ENCODE measurements at regions not wholly inside any gene's neighbourhood (a gene's known extent, or its start where the extent isn't known, plus 50 kb on each side); places are given as distances from the start of the nearest gene placed in this dataset.

DNA sequence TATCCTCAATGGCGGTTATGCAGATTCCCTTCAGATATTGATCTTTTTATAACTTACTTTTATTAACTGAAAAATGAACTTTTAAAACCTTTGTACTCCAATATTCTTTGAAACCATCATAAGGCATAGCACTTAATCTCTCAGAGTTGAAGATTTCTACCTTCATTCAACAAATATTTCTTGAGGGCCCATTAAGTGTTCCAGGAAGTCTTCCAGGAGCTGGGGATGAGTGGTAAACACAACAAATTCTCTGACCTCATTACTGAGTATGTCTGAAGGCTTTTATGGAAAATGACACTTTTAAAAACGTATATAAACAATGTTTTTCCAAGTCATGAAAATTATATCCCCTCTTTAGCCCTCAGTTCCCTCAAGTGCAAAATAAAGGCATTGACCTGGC lies 575.3 kb upstream of the IL12A start:
- Histone ChIP-seq H3K4me1 (no peaks in the 10 kb centered on the region), H3K36me3 (ENCODE audit: control insufficient read depth, insufficient read depth, low read length) (no peaks in the 10 kb centered on the region), H3K4me3 (ENCODE audit: low read depth, low read length) (no peak overlapping the region), H3K27me3 (replicated peaks; ENCODE audit: control insufficient read depth, insufficient read depth, low read length) (no peaks in the 10 kb centered on the region), H3K9me3 (no peaks in the 10 kb centered on the region)
- BruUV-seq (replicated peaks): no TSS peak
- ChIA-PET CTCF (no interaction called here), POLR2A (no interaction called here)
- intact Hi-C loops (cut with micrococcal nuclease; ENCODE audit: unreplicated experiment): no loop called here
- no peaks in the 10 kb centered on the region for H3K36me3 Mint-ChIP-seq (ENCODE audit: insufficient read depth, unreplicated experiment)
- no peaks in the 10 kb centered on the region for H3K27me3 Mint-ChIP-seq (ENCODE audit: insufficient read depth, unreplicated experiment)
- H3K27ac Mint-ChIP-seq (ENCODE audit: unreplicated experiment): no peak overlapping the region
- no peak for TF ChIP-seq CTCF (IDR thresholded peaks at IDR 0.05; ENCODE audit: insufficient read depth in 1 of 2, low read depth in 1 of 2, low read length in 1 of 2, severe bottlenecking in 1 of 2, unreplicated experiment in 1 of 2)
- no peak overlapping the region for H3K4me3 Mint-ChIP-seq (ENCODE audit: unreplicated experiment)
- no peak for DNase-seq
- H3K9me3 Mint-ChIP-seq (ENCODE audit: unreplicated experiment): peaks cover 17% of the 10 kb centered on the region
- H3K4me1 Mint-ChIP-seq (ENCODE audit: low read depth, unreplicated experiment): no peaks in the 10 kb centered on the region

- Histone ChIP-seq H3K4me3 (ENCODE audit: low read depth, low read length) (no peak overlapping the region), H3K4me1 (no peaks in the 10 kb centered on the region), H3K27me3 (replicated peaks; ENCODE audit: control insufficient read depth, insufficient read depth, low read length) (no peaks in the 10 kb centered on the region), H3K36me3 (ENCODE audit: control insufficient read depth, insufficient read depth, low read length) (no peaks in the 10 kb centered on the region), H3K9me3 (no peaks in the 10 kb centered on the region)
- no TSS peak for BruUV-seq (replicated peaks)
- POLR2A ChIA-PET: no interaction called here
- TF ChIP-seq CTCF (IDR thresholded peaks at IDR 0.05; ENCODE audit: insufficient read depth in 1 of 2, low read depth in 1 of 2, low read length in 1 of 2, severe bottlenecking in 1 of 2, unreplicated experiment in 1 of 2): no peak
- H3K36me3 Mint-ChIP-seq (ENCODE audit: insufficient read depth, unreplicated experiment): no peaks in the 10 kb centered on the region
- intact Hi-C loops (cut with micrococcal nuclease; ENCODE audit: unreplicated experiment): no loop called here
- no peaks in the 10 kb centered on the region for H3K4me1 Mint-ChIP-seq (ENCODE audit: low read depth, unreplicated experiment)
- no peak overlapping the region for H3K27ac Mint-ChIP-seq (ENCODE audit: unreplicated experiment)
- no peak for DNase-seq
- CTCF ChIA-PET: no interaction called here
- H3K9me3 Mint-ChIP-seq (ENCODE audit: unreplicated experiment): peaks cover 9% of the 10 kb centered on the region
- H3K4me3 Mint-ChIP-seq (ENCODE audit: unreplicated experiment): no peak overlapping the region
- H3K27me3 Mint-ChIP-seq (ENCODE audit: insufficient read depth, unreplicated experiment): no peaks in the 10 kb centered on the region
These were observed 571.8 kb upstream of the IL12A start for GRCh38 chr3:159416856-159417255.

DNA sequence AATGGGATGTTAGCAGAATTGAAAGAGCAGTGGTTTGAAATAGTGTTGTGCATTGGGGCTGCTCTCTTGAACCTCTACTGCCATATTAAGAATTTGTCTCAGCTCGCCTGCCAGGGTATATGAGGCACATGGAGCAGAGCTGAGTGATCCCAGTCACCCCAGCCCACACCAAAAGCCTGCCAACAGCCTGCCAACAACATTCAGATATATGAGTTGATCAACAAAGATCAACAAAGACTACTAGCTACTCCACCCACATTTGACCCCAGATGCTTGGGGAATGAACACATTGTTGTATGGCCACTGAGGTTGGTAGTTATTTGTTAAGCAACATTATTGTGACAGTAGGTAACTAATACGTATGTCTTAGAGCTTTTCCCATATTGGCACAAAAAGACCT lies 570.9 kb upstream of the IL12A start:
- no peaks in the 10 kb centered on the region for H3K4me1 Mint-ChIP-seq (ENCODE audit: low read depth, unreplicated experiment)
- no peaks in the 10 kb centered on the region for H3K36me3 Mint-ChIP-seq (ENCODE audit: insufficient read depth, unreplicated experiment)
- Histone ChIP-seq H3K4me3 (ENCODE audit: low read depth, low read length) (no peak overlapping the region), H3K36me3 (ENCODE audit: control insufficient read depth, insufficient read depth, low read length) (no peaks in the 10 kb centered on the region), H3K4me1 (no peaks in the 10 kb centered on the region), H3K9me3 (no peaks in the 10 kb centered on the region), H3K27me3 (replicated peaks; ENCODE audit: control insufficient read depth, insufficient read depth, low read length) (no peaks in the 10 kb centered on the region)
- POLR2A ChIA-PET: no interaction called here
- H3K9me3 Mint-ChIP-seq (ENCODE audit: unreplicated experiment): peaks cover 9% of the 10 kb centered on the region
- no peak overlapping the region for H3K4me3 Mint-ChIP-seq (ENCODE audit: unreplicated experiment)
- no peak for TF ChIP-seq CTCF (IDR thresholded peaks at IDR 0.05; ENCODE audit: insufficient read depth in 1 of 2, low read depth in 1 of 2, low read length in 1 of 2, severe bottlenecking in 1 of 2, unreplicated experiment in 1 of 2)
- BruUV-seq (replicated peaks): no TSS peak
- intact Hi-C loops (cut with micrococcal nuclease; ENCODE audit: unreplicated experiment): no loop called here
- no peaks in the 10 kb centered on the region for H3K27me3 Mint-ChIP-seq (ENCODE audit: insufficient read depth, unreplicated experiment)
- DNase-seq: no peak
- CTCF ChIA-PET: no interaction called here
- H3K27ac Mint-ChIP-seq (ENCODE audit: unreplicated experiment): no peak overlapping the region
